PC-3 (cell line): ENCODE measurements at regions not wholly inside any gene's neighbourhood (a gene's known extent, or its start where the extent isn't known, plus 50 kb on each side); places are given as distances from the start of the nearest gene placed in this dataset.

ENCODE experiments used
- ATAC-seq: fragments of 200-7000 bp; cut with Tn5 transposase; 2 replicates; pipeline ENCODE4 v1.9.1; 2020; ENCODE audit warnings: mild to moderate bottlenecking, moderate library complexity
- BruUV-seq: library from RNA; stranded (reverse); fragments of 400-500 nt; replicated peaks from 2 replicates; lab custom pipeline; 2021; lab: Mats Ljungman, UMichigan
- CTCF ChIA-PET: fragments of 300-600 bp; sonication (Branson Sonifier 250); formaldehyde crosslinking; loops from one replicate; lab custom pipeline; 2022; ENCODE audit warnings: antibody characterized with exemption; lab: Charles Lee
- POLR2A ChIA-PET: fragments of 300-600 bp; sonication (Branson Sonifier 250); formaldehyde crosslinking; loops from one replicate; lab custom pipeline; 2022; ENCODE audit warnings: antibody characterized with exemption; ENCODE audit not compliant: unreplicated experiment; lab: Charles Lee
- DNase-seq: peaks from one replicate; pipeline ENCODE4 v3.0.0-alpha.2; 2015
- H2AFZ ChIP-seq: fragments of 300-600 bp; sonication (generic); 2 replicates; pipeline ENCODE4 v1.6.0; 2016; ENCODE audit warnings: antibody characterized with exemption, low read length
- H3F3A ChIP-seq: fragments of 300-600 bp; sonication (generic); one replicate; pipeline ENCODE4 v1.6.0; 2017; ENCODE audit warnings: antibody characterized with exemption, low read length, control low read depth, mild to moderate bottlenecking; ENCODE audit not compliant: unreplicated experiment
- H3K27ac ChIP-seq: fragments of 300-600 bp; sonication (generic); 2 replicates; pipeline ENCODE4 v1.5.1; 2016; ENCODE audit warnings: mild to moderate bottlenecking, low read length
- H3K27me3 ChIP-seq: fragments of 300-600 bp; sonication (generic); 2 replicates; pipeline ENCODE4 v1.6.1; 2016; ENCODE audit warnings: low read length, mixed read lengths
- H3K36me3 ChIP-seq: fragments of 300-600 bp; sonication (generic); 2 replicates; pipeline ENCODE4 v1.6.1; 2016; ENCODE audit warnings: low read depth, mixed run types, low read length, mixed read lengths
- H3K4me1 ChIP-seq: fragments of 300-600 bp; sonication (generic); 2 replicates; pipeline ENCODE4 v1.5.1; 2016; ENCODE audit warnings: low read length; ENCODE audit not compliant: insufficient read depth
- H3K4me2 ChIP-seq: fragments of 300-600 bp; sonication (generic); 2 replicates; pipeline ENCODE4 v1.6.0; 2016; ENCODE audit warnings: low read length
- H3K4me3 ChIP-seq: fragments of 300-600 bp; sonication (generic); 2 replicates; pipeline ENCODE4 v1.5.1; 2016; ENCODE audit warnings: mild to moderate bottlenecking, low read length, mixed read lengths
- H3K79me2 ChIP-seq: fragments of 300-600 bp; sonication (generic); 2 replicates; pipeline ENCODE4 v1.6.1; 2017; ENCODE audit warnings: low read length, mixed read lengths
- H3K9ac ChIP-seq: fragments of 300-600 bp; sonication (generic); 2 replicates; pipeline ENCODE4 v1.6.0; 2016; ENCODE audit warnings: mild to moderate bottlenecking, low read length
- H3K9me2 ChIP-seq: fragments of 300-600 bp; sonication (generic); replicated peaks from 2 replicates; pipeline ENCODE4 v1.6.1; 2016; ENCODE audit warnings: mixed run types, low read length, mixed read lengths
- H3K9me3 ChIP-seq: fragments of 300-600 bp; sonication (generic); 2 replicates; pipeline ENCODE4 v1.6.1; 2016; ENCODE audit warnings: low read length, mixed read lengths
- H4K20me1 ChIP-seq: fragments of 300-600 bp; sonication (generic); 2 replicates; pipeline ENCODE4 v1.6.1; 2016; ENCODE audit warnings: low read length, mixed read lengths
- EZH2 ChIP-seq: fragments of 300-600 bp; sonication (generic); IDR thresholded peaks from one replicate; pipeline ENCODE4 v1.6.1; 2017; ENCODE audit warnings: antibody characterized with exemption, mild to moderate bottlenecking, low read length; ENCODE audit not compliant: unreplicated experiment
- EZH2phosphoT487 ChIP-seq: fragments of 300-600 bp; sonication (generic); IDR thresholded peaks from 2 replicates; pipeline ENCODE4 v1.6.1; 2018; ENCODE audit warnings: mild to moderate bottlenecking, antibody characterized with exemption, low read length, borderline replicate concordance
- intact Hi-C: fragments of 100-400 bp; cut with micrococcal nuclease; formaldehyde crosslinking; loops from 2 replicates; pipeline ENCODE4 v1.9.0; 2023
- TF ChIP-seq, protein P1 (sequence below): fragments of 300-600 bp; sonication (generic); conservative IDR thresholded peaks from 2 replicates; pipeline ENCODE4 v1.5.1; 2017; ENCODE audit warnings: antibody characterized with exemption, low read depth, mild to moderate bottlenecking, low read length

DNA sequence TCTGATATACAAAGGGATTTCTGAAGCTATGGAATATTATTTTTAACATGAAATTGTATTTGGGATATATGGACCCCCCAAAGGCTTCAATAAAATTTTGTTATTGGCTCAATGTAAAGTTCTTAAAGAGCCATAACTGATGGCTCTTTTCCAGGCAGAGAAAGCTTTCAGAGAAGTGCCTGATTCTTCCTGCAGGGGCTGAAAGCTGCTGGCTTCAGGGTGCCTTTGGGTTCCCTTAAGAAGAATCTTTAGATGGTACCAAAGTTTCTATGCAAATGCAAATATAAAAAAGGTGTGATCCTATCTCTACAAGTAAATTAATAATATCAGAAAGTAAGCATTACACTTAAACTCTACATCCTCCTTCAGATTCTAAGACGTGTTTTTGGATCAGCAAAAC, 72.6 kb downstream of the NR2F2 start:
- ATAC-seq = no peak
- Histone ChIP-seq H2AFZ (no peak overlapping the region), H3K4me2 (no peak overlapping the region), H3K9ac (no peak overlapping the region), H3K4me1 (no peaks in the 10 kb centered on the region), H3K9me3 (no peaks in the 10 kb centered on the region), H3K9me2 (no peaks in the 10 kb centered on the region), H3F3A (no peaks in the 10 kb centered on the region), H3K27me3 (peaks cover 81% of the 10 kb centered on the region), H3K27ac (no peak overlapping the region), H3K79me2 (no peaks in the 10 kb centered on the region), H3K4me3 (no peak overlapping the region), H4K20me1 (no peaks in the 10 kb centered on the region), H3K36me3 (no peaks in the 10 kb centered on the region)
- no peak for DNase-seq
- intact Hi-C loops = no loop called here
- POLR2A ChIA-PET = no interaction called here
- TF ChIP-seq, protein P1, sequence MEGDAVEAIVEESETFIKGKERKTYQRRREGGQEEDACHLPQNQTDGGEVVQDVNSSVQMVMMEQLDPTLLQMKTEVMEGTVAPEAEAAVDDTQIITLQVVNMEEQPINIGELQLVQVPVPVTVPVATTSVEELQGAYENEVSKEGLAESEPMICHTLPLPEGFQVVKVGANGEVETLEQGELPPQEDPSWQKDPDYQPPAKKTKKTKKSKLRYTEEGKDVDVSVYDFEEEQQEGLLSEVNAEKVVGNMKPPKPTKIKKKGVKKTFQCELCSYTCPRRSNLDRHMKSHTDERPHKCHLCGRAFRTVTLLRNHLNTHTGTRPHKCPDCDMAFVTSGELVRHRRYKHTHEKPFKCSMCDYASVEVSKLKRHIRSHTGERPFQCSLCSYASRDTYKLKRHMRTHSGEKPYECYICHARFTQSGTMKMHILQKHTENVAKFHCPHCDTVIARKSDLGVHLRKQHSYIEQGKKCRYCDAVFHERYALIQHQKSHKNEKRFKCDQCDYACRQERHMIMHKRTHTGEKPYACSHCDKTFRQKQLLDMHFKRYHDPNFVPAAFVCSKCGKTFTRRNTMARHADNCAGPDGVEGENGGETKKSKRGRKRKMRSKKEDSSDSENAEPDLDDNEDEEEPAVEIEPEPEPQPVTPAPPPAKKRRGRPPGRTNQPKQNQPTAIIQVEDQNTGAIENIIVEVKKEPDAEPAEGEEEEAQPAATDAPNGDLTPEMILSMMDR = no peak
- no peak for TF ChIP-seq EZH2
- no peak for TF ChIP-seq EZH2phosphoT487
- BruUV-seq = no TSS peak
- CTCF ChIA-PET = no interaction called here

DNA sequence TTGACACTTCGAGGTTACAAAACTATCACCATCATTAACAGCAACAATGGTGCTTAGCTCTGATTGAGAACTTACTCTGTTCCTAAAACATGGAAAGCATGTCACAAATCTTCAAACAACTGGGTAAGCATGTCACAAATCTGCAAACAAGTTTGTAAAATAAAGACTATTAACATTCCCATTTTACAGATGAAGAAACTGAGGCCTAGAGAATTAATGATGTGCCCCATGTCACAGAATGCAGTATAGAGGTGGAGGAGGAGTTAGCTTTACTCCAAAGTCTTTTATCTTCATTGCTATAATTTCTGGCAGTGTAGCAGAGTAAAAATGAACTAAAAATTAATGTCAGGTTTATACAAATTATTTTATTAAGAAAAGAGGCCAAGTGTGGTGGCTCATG, 73.4 kb downstream of the NR2F2 start:
- ChIA-PET CTCF (no interaction called here), POLR2A (no interaction called here)
- no peaks in the 10 kb centered on the region for H3K36me3 ChIP-seq
- no peaks in the 10 kb centered on the region for H3K9me2 ChIP-seq
- H2AFZ ChIP-seq = no peak overlapping the region
- ATAC-seq (no peak), DNase-seq (no peak)
- no peak overlapping the region for H3K27ac ChIP-seq
- no peak for TF ChIP-seq EZH2
- H3K79me2 ChIP-seq = no peaks in the 10 kb centered on the region
- H3F3A ChIP-seq = no peaks in the 10 kb centered on the region
- H3K9ac ChIP-seq = no peak overlapping the region
- H3K4me2 ChIP-seq = no peak overlapping the region
- BruUV-seq = no TSS peak
- no peaks in the 10 kb centered on the region for H4K20me1 ChIP-seq
- H3K4me1 ChIP-seq = no peaks in the 10 kb centered on the region
- H3K4me3 ChIP-seq = no peak overlapping the region
- intact Hi-C loops = no loop called here
- peaks cover 80% of the 10 kb centered on the region for H3K27me3 ChIP-seq
- H3K9me3 ChIP-seq = no peaks in the 10 kb centered on the region

DNA sequence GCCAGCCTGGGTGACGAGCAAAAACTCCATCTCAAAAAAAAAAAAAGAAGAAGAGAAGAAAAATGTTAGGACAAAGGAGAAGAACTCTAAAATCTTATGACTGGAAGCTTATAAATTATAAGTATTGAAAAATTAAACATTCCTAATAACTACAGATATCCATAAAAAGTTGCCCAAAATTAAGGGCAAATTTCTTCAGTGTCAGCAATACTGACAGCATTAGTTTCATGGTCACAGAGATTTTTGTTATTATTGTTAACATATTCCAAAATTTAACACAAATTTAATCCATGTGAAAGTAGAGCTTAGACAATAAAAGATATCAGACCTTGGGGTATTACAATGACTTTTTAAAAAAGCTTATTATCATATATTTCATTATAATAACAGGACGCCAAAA, 74.1 kb downstream of the NR2F2 start:
- H3K27ac ChIP-seq = no peak overlapping the region
- H2AFZ ChIP-seq = no peak overlapping the region
- intact Hi-C loops = no loop called here
- no peaks in the 10 kb centered on the region for H3K9me3 ChIP-seq
- ChIA-PET POLR2A (no interaction called here), CTCF (no interaction called here)
- H3F3A ChIP-seq = no peaks in the 10 kb centered on the region
- H3K4me1 ChIP-seq = no peaks in the 10 kb centered on the region
- ATAC-seq (no peak), DNase-seq (no peak)
- H3K36me3 ChIP-seq = no peaks in the 10 kb centered on the region
- no TSS peak for BruUV-seq
- H3K9me2 ChIP-seq = no peaks in the 10 kb centered on the region
- TF ChIP-seq, protein P1 = no peak
- TF ChIP-seq EZH2phosphoT487 (no peak), EZH2 (no peak)
- H3K4me2 ChIP-seq = no peak overlapping the region
- H4K20me1 ChIP-seq = no peaks in the 10 kb centered on the region
- H3K79me2 ChIP-seq = no peaks in the 10 kb centered on the region
- H3K4me3 ChIP-seq = no peak overlapping the region
- no peak overlapping the region for H3K9ac ChIP-seq
- peaks cover 80% of the 10 kb centered on the region for H3K27me3 ChIP-seq
